Vagina (tissue), 2 donors: ENCODE measurements at regions not wholly inside any gene's neighbourhood (a gene's known extent, or its start where the extent isn't known, plus 50 kb on each side); places are given as distances from the start of the nearest gene placed in this dataset.

Source experiments
- POLR2A ChIP-seq, 2 donors: fragments of 450-650 bp; IDR thresholded peaks; one replicate each; pipeline ENCODE4 v1.6.1; 2017; ENCODE audit warnings: antibody characterized with exemption in 2 of 2, mild to moderate bottlenecking in 2 of 2, moderate library complexity in 2 of 2
- POLR2AphosphoS5 ChIP-seq, 2 donors: sonication (generic); formaldehyde crosslinking; IDR thresholded peaks; one replicate each; pipeline ENCODE4 v1.9.0; 2017; ENCODE audit warnings: antibody characterized with exemption in 2 of 2, mild to moderate bottlenecking in 2 of 2, low read depth in 1 of 2; ENCODE audit not compliant: insufficient read depth in 1 of 2
- TF ChIP-seq, protein P1 (sequence below), 3 experiments: fragments of 450-650 bp in 2 of 3; fragments of 200-600 bp in 1 of 3; sonication (generic) in 1 of 3; IDR thresholded peaks; one replicate each; pipeline ENCODE4 v1.5.1; 2017 to 2019; ENCODE audit warnings: antibody characterized with exemption in 3 of 3, mild to moderate bottlenecking in 2 of 3, moderate library complexity in 2 of 3

DNA sequence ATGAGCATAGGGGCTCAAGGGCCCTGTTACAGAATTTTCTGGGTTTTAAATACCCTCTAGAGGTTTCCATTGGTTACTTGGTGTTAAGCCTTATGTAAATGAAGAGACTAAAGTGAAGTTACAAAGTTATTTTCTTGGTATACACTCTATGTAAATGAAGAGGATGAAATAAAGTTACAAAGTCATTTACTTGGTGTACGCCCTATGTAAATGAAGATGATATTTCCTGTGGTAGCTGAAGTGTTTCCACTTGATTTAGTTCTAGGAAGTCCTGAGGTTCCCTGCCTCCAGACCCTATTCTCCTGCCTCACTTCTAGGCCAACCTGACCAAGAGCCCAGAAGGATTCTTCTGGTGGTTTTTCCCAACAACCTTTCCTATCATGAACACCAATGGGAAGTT is 126.1 kb downstream of the SPTSSA start:
- TF ChIP-seq, protein P1, sequence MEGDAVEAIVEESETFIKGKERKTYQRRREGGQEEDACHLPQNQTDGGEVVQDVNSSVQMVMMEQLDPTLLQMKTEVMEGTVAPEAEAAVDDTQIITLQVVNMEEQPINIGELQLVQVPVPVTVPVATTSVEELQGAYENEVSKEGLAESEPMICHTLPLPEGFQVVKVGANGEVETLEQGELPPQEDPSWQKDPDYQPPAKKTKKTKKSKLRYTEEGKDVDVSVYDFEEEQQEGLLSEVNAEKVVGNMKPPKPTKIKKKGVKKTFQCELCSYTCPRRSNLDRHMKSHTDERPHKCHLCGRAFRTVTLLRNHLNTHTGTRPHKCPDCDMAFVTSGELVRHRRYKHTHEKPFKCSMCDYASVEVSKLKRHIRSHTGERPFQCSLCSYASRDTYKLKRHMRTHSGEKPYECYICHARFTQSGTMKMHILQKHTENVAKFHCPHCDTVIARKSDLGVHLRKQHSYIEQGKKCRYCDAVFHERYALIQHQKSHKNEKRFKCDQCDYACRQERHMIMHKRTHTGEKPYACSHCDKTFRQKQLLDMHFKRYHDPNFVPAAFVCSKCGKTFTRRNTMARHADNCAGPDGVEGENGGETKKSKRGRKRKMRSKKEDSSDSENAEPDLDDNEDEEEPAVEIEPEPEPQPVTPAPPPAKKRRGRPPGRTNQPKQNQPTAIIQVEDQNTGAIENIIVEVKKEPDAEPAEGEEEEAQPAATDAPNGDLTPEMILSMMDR (IDR thresholded peaks at IDR 0.05): no peak
- TF ChIP-seq POLR2A (IDR thresholded peaks at IDR 0.05) (no peak), POLR2AphosphoS5 (IDR thresholded peaks at IDR 0.05; ENCODE audit: insufficient read depth in 1 of 2, low read depth in 1 of 2) (no peak)
